ENCODE measurements at regions not wholly inside any gene's neighbourhood (a gene's known extent, or its start where the extent isn't known, plus 50 kb on each side); places are given as distances from the start of the nearest gene placed in this dataset.

- DNase-seq (ENCODE audit: low read depth, low spot score) (no peak), FAIRE-seq (no peak)
- Histone ChIP-seq H3K4me1 (ENCODE audit: control insufficient read depth, extremely low read depth, insufficient read depth, low read length) (no peaks in the 10 kb centered on the region), H3K36me3 (ENCODE audit: control insufficient read depth in 2 of 2, extremely low read depth in 1 of 2, insufficient read depth in 2 of 2, low read length in 2 of 2) (no peaks in the 10 kb centered on the region), H3K4me3 (replicated peaks in 1 of 3; ENCODE audit: insufficient read depth in 1 of 3, low read depth in 1 of 3, low read length in 3 of 3) (no peak overlapping the region), H3K9me1 (replicated peaks; ENCODE audit: control insufficient read depth, extremely low read depth, insufficient read depth, low read length) (no peaks in the 10 kb centered on the region), H3K27ac (ENCODE audit: insufficient read depth, low read depth, low read length) (no peak overlapping the region), H4K20me1 (replicated peaks; ENCODE audit: control insufficient read depth, extremely low read depth, insufficient read depth, low read length) (no peaks in the 10 kb centered on the region), H2AFZ (ENCODE audit: low read depth, low read length) (no peak overlapping the region), H3K9ac (replicated peaks; ENCODE audit: extremely low read depth, insufficient read depth, low read length) (no peak overlapping the region), H3K4me2 (ENCODE audit: insufficient read depth, low read length) (no peak overlapping the region), H3K9me3 (replicated peaks; ENCODE audit: control insufficient read depth, insufficient read depth, low read length) (no peaks in the 10 kb centered on the region), H3K79me2 (ENCODE audit: control insufficient read depth, insufficient read depth, low read length) (no peaks in the 10 kb centered on the region), H3K27me3 (ENCODE audit: control insufficient read depth in 2 of 2, insufficient read depth in 2 of 2, low read length in 2 of 2) (peaks cover 8% of the 10 kb centered on the region in 2 experiments)
- TF ChIP-seq EZH2 (IDR thresholded peaks at IDR 0.05; ENCODE audit: borderline replicate concordance, low read depth, low read length, severe bottlenecking) (no peak), JUN (IDR thresholded peaks at IDR 0.05; ENCODE audit: borderline replicate concordance, insufficient read depth, insufficient read length, low read depth) (no peak), POLR2A (IDR thresholded peaks at IDR 0.05; ENCODE audit: low read depth, low read length) (no peak), MAX (IDR thresholded peaks at IDR 0.05; ENCODE audit: insufficient read depth, insufficient read length) (no peak), CTCF (IDR thresholded peaks at IDR 0.05; ENCODE audit: extremely low read depth in 1 of 2, insufficient read depth in 1 of 2, low read depth in 1 of 2, low read length in 2 of 2) (no peak), MYC (IDR thresholded peaks at IDR 0.05; ENCODE audit: low read depth, low read length) (no peak)
- ChIA-PET POLR2A (no interaction called here), CTCF (no interaction called here)
- no TSS peak for BruUV-seq (replicated peaks)
- dilution Hi-C loops (cut with MboI; ENCODE audit: extremely low pct_ligation_motif_present, low sequenced_read_pairs) = no loop called here
- intact Hi-C loops (cut with micrococcal nuclease) = no loop called here
Observed at GRCh38 chr1:10947181-10947580, 65.3 kb upstream of the TARDBP start.
